NCI-H1694 (cell line): ENCODE measurements at regions not wholly inside any gene's neighbourhood (a gene's known extent, or its start where the extent isn't known, plus 50 kb on each side); places are given as distances from the start of the nearest gene placed in this dataset.

Source experiments
- DNase-seq: peaks from one replicate; lab custom pipeline; 2025; lab: John Stamatoyannopoulos, UW

- DNase-seq, result no peak
These were observed 112.0 kb downstream of the LITAF start for GRCh38 chr16:11474617-11475291.

- no peak for DNase-seq
These were observed 110.7 kb downstream of the LITAF start for GRCh38 chr16:11475896-11476630.

- no peak for DNase-seq
These were observed 110.0 kb downstream of the LITAF start for GRCh38 chr16:11476676-11477075.

- no peak for DNase-seq
These were observed 108.1 kb downstream of the LITAF start for GRCh38 chr16:11478431-11479119.

- DNase-seq, result no peak
These were observed 106.8 kb downstream of the LITAF start for GRCh38 chr16:11479916-11480315.

- no peak for DNase-seq
These were observed 106.1 kb downstream of the LITAF start for GRCh38 chr16:11480634-11481033.

- no peak for DNase-seq
These were observed 104.7 kb downstream of the LITAF start for GRCh38 chr16:11481987-11482386.

GRCh38 chr16:11482946-11483748, 103.6 kb downstream of the LITAF start:
- DNase-seq, result no peak

- DNase-seq, result no peak
These were observed 101.9 kb downstream of the LITAF start for GRCh38 chr16:11484691-11485258.

GRCh38 chr16:11485676-11486075, 101.0 kb downstream of the LITAF start:
- DNase-seq, result no peak

GRCh38 chr16:11487289-11487688, 99.4 kb downstream of the LITAF start:
- DNase-seq, result no peak

GRCh38 chr16:11488304-11488703, 98.4 kb downstream of the LITAF start:
- DNase-seq, result no peak

GRCh38 chr16:11491524-11491923, 95.2 kb downstream of the LITAF start:
- no peak for DNase-seq

- DNase-seq, result no peak
These were observed 93.8 kb downstream of the LITAF start for GRCh38 chr16:11492808-11493530.

- DNase-seq, result no peak
These were observed 93.2 kb downstream of the LITAF start for GRCh38 chr16:11493531-11493929.

- no peak for DNase-seq
These were observed 92.7 kb downstream of the LITAF start for GRCh38 chr16:11494029-11494428.

- no peak for DNase-seq
These were observed 92.3 kb downstream of the LITAF start for GRCh38 chr16:11494433-11494832.

- DNase-seq, result no peak
These were observed 91.7 kb downstream of the LITAF start for GRCh38 chr16:11495066-11495407.
